ENCODE measurements at regions not wholly inside any gene's neighbourhood (a gene's known extent, or its start where the extent isn't known, plus 50 kb on each side); places are given as distances from the start of the nearest gene placed in this dataset.

DNA sequence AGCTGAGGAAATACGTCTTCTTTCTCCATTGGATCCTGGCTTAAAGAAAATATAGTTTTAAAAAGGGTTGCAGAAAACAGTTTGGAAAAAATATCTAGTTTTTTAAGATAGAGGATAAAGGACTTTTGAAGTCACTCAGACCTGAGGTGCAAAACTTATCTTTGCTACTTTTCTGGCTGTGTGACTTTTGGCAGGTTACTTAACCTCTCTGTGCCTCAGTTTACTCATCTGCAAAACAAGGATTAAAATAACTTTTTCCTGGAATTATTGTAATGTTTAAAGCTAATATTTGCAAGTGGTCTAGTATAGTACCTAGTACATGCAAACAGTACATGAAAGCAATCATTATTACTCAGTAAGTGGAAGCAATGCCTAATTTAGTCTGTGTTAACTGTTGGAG, 176.8 kb downstream of the TBX5 start:
- TF ChIP-seq, protein P1, sequence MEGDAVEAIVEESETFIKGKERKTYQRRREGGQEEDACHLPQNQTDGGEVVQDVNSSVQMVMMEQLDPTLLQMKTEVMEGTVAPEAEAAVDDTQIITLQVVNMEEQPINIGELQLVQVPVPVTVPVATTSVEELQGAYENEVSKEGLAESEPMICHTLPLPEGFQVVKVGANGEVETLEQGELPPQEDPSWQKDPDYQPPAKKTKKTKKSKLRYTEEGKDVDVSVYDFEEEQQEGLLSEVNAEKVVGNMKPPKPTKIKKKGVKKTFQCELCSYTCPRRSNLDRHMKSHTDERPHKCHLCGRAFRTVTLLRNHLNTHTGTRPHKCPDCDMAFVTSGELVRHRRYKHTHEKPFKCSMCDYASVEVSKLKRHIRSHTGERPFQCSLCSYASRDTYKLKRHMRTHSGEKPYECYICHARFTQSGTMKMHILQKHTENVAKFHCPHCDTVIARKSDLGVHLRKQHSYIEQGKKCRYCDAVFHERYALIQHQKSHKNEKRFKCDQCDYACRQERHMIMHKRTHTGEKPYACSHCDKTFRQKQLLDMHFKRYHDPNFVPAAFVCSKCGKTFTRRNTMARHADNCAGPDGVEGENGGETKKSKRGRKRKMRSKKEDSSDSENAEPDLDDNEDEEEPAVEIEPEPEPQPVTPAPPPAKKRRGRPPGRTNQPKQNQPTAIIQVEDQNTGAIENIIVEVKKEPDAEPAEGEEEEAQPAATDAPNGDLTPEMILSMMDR (IDR thresholded peaks at IDR 0.05), result no peak
- no peak for TF ChIP-seq ZFX (IDR thresholded peaks at IDR 0.05; ENCODE audit: borderline replicate concordance)

Data from 22Rv1 (cell line).